ENCODE measurements at regions not wholly inside any gene's neighbourhood (a gene's known extent, or its start where the extent isn't known, plus 50 kb on each side); places are given as distances from the start of the nearest gene placed in this dataset.

- POLR2A ChIA-PET = no interaction called here
- TF ChIP-seq ZNF423 (CRISPR knock-in tag; IDR thresholded peaks at IDR 0.05) (peak; percentile 62), ZNF425 (CRISPR knock-in tag; conservative IDR thresholded peaks at IDR 0.05) (no peak), TEAD1 (CRISPR knock-in tag; IDR thresholded peaks at IDR 0.05) (peak; percentile 75; the same call in 1 of the 2 replicates), CREM (CRISPR knock-in tag; IDR thresholded peaks at IDR 0.05) (0 out of 2 replicates have a peak, but pooled peaks have one; percentile 26)
- Mint-ChIP-seq H3K4me3 (no peak overlapping the region), H3K36me3 (no peaks in the 10 kb centered on the region), H3K4me1 (peaks cover 45% of the 10 kb centered on the region), H3K9me3 (no peaks in the 10 kb centered on the region), H3K27me3 (ENCODE audit: low read depth) (peaks cover 68% of the 10 kb centered on the region), H3K27ac (no peak overlapping the region)
- ATAC-seq = peak; percentile 51
- no peak for DNase-seq (ENCODE audit: low spot score)
- CTCF ChIA-PET = no interaction called here
Measured at GRCh38 chr15:93327364-93327763, 238.4 kb upstream of the RGMA start.

GRCh38 chr15:93324186-93324975 lies 235.4 kb upstream of the RGMA start:
- H3K4me1 Mint-ChIP-seq = peaks cover 31% of the 10 kb centered on the region
- no peak overlapping the region for H3K4me3 Mint-ChIP-seq
- no peak overlapping the region for H3K27ac Mint-ChIP-seq
- DNase-seq (ENCODE audit: low spot score) (no peak), ATAC-seq (no peak)
- no peaks in the 10 kb centered on the region for H3K36me3 Mint-ChIP-seq
- ChIA-PET POLR2A (no interaction called here), CTCF (interaction anchor here (1.0 kb wide), 1 partner anchor 10 kb away, joined by 3 read pairs; no protein-coding TSS in a partner anchor)
- no peaks in the 10 kb centered on the region for H3K9me3 Mint-ChIP-seq
- peaks cover 42% of the 10 kb centered on the region for H3K27me3 Mint-ChIP-seq (ENCODE audit: low read depth)
- TF ChIP-seq ZNF512 (CRISPR knock-in tag; IDR thresholded peaks at IDR 0.05; ENCODE audit: borderline replicate concordance) = no peak
- TF ChIP-seq ATF1 (CRISPR knock-in tag; IDR thresholded peaks at IDR 0.05) = no peak
- no peak for TF ChIP-seq JUN (CRISPR knock-in tag; IDR thresholded peaks at IDR 0.05)
- TF ChIP-seq SP1 (CRISPR knock-in tag; conservative IDR thresholded peaks at IDR 0.05) = no peak
- TF ChIP-seq FOXK1 (CRISPR knock-in tag; IDR thresholded peaks at IDR 0.05) = no peak
- no peak for TF ChIP-seq KAT7 (CRISPR knock-in tag; IDR thresholded peaks at IDR 0.05; ENCODE audit: borderline replicate concordance)
- no peak for TF ChIP-seq FOXJ3 (CRISPR knock-in tag; IDR thresholded peaks at IDR 0.05; ENCODE audit: borderline replicate concordance)
- no peak for TF ChIP-seq MXD4 (CRISPR knock-in tag; IDR thresholded peaks at IDR 0.05; ENCODE audit: borderline replicate concordance)
- TF ChIP-seq ZNF121 (CRISPR knock-in tag; IDR thresholded peaks at IDR 0.05) = no peak
- no peak for TF ChIP-seq MAX (CRISPR knock-in tag; IDR thresholded peaks at IDR 0.05)
- TF ChIP-seq SMAD3 (CRISPR knock-in tag; IDR thresholded peaks at IDR 0.05; ENCODE audit: borderline replicate concordance) = no peak
- no peak for TF ChIP-seq PRRX2 (CRISPR knock-in tag; IDR thresholded peaks at IDR 0.05)

GRCh38 chr15:93321881-93322282 lies 232.9 kb upstream of the RGMA start:
- ChIA-PET CTCF (interaction anchor here (0.8 kb wide), 1 partner anchor 12 kb away, joined by 4 read pairs; no protein-coding TSS in a partner anchor), POLR2A (interaction anchor here (0.7 kb wide), 1 partner anchor 10 kb away, joined by 3 read pairs; no protein-coding TSS in a partner anchor)
- Mint-ChIP-seq H3K27me3 (ENCODE audit: low read depth) (peaks cover 31% of the 10 kb centered on the region), H3K9me3 (peaks cover 7% of the 10 kb centered on the region), H3K27ac (no peak overlapping the region), H3K4me1 (peaks cover 11% of the 10 kb centered on the region), H3K4me3 (no peak overlapping the region), H3K36me3 (no peaks in the 10 kb centered on the region)
- TF ChIP-seq CDX4 (CRISPR knock-in tag; IDR thresholded peaks at IDR 0.05; ENCODE audit: borderline replicate concordance) (no peak), ESRRA (CRISPR knock-in tag; IDR thresholded peaks at IDR 0.05; ENCODE audit: borderline replicate concordance) (no peak), JAZF1 (CRISPR knock-in tag; IDR thresholded peaks at IDR 0.05) (no peak), MXD4 (CRISPR knock-in tag; IDR thresholded peaks at IDR 0.05; ENCODE audit: borderline replicate concordance) (no peak), NFYB (CRISPR knock-in tag; conservative IDR thresholded peaks at IDR 0.05; ENCODE audit: low read depth) (no peak), ZBTB21 (CRISPR knock-in tag; IDR thresholded peaks at IDR 0.05; ENCODE audit: borderline replicate concordance) (no peak), ZBTB43 (CRISPR knock-in tag; IDR thresholded peaks at IDR 0.05) (no peak), STAT6 (CRISPR knock-in tag; conservative IDR thresholded peaks at IDR 0.05; ENCODE audit: low read depth) (no peak), NFE2L1 (CRISPR knock-in tag; IDR thresholded peaks at IDR 0.05) (no peak)
- ATAC-seq (peak; percentile 31; the same call in 1 of the 2 replicates), DNase-seq (ENCODE audit: low spot score) (no peak)
